GM12872 (cell line): ENCODE measurements at regions not wholly inside any gene's neighbourhood (a gene's known extent, or its start where the extent isn't known, plus 50 kb on each side); places are given as distances from the start of the nearest gene placed in this dataset.

Experiments used
- CTCF ChIP-seq: IDR thresholded peaks from 3 replicates; pipeline ENCODE4 v1.5.1; 2011; ENCODE audit warnings: low read depth, mild to moderate bottlenecking, low read length, moderate library complexity; ENCODE audit not compliant: insufficient read depth

GRCh38 chr1:112067989-112068388 lies 78.5 kb upstream of the KCND3 start:
- no peak for TF ChIP-seq CTCF

- TF ChIP-seq CTCF, result no peak
Measured at GRCh38 chr1:112070677-112071076, 81.2 kb upstream of the KCND3 start.

GRCh38 chr1:112074711-112075110 lies 85.2 kb upstream of the KCND3 start:
- no peak for TF ChIP-seq CTCF

GRCh38 chr1:112075566-112075965 lies 86.1 kb upstream of the KCND3 start:
- no peak for TF ChIP-seq CTCF

- no peak for TF ChIP-seq CTCF
Measured at GRCh38 chr1:112079446-112079845, 90.0 kb upstream of the KCND3 start.

GRCh38 chr1:112083487-112083886 lies 94.0 kb upstream of the KCND3 start:
- TF ChIP-seq CTCF, result no peak

GRCh38 chr1:112092656-112093371 lies 103.3 kb upstream of the KCND3 start:
- TF ChIP-seq CTCF, result no peak
